B cell (primary cell): ENCODE measurements at regions not wholly inside any gene's neighbourhood (a gene's known extent, or its start where the extent isn't known, plus 50 kb on each side); places are given as distances from the start of the nearest gene placed in this dataset.

Experiments used
- ATAC-seq: fragments of 200-7000 bp; cut with Tn5 transposase; one replicate; pipeline ENCODE4 v1.10.0; 2021; ENCODE audit warnings: low read depth, mild to moderate bottlenecking, moderate number of reproducible peaks, moderate library complexity
- CTCF ChIA-PET: fragments of 350-600 bp; sonication (Branson Sonifier 250); formaldehyde crosslinking; loops from one replicate; lab custom pipeline; 2021; ENCODE audit warnings: antibody characterized with exemption, inconsistent platforms; lab: Charles Lee
- POLR2A ChIA-PET: fragments of 350-600 bp; sonication (Branson Sonifier 250); formaldehyde crosslinking; loops from one replicate; lab custom pipeline; 2021; ENCODE audit warnings: antibody characterized with exemption; lab: Charles Lee
- DNase-seq: peaks from one replicate; pipeline ENCODE4 v3.0.0; 2013
- H2AFZ ChIP-seq: 2 replicates; pipeline ENCODE4 v1.6.1; 2012; ENCODE audit warnings: mild to moderate bottlenecking, low read depth, low read length; ENCODE audit not compliant: insufficient read depth, poor library complexity, severe bottlenecking
- H3K27ac ChIP-seq, 2 donors: 1 replicate in 1 of 2; 2 replicates in 1 of 2; pipeline ENCODE4 v1.5.1; 2012 to 2013; ENCODE audit warnings: low read length in 2 of 2, mild to moderate bottlenecking in 2 of 2, moderate library complexity in 1 of 2
- H3K27me3 ChIP-seq, 4 experiments: fragments of 200-600 bp in 1 of 4; sonication (generic) in 1 of 4; replicated peaks in 1 of 4; 1 replicate in 2 of 4; 2 replicates in 2 of 4; pipeline versions ENCODE4 v1.6.1 to v1.7.0; 2013 to 2016; ENCODE audit warnings: low read length in 3 of 4, mild to moderate bottlenecking in 2 of 4, mixed read lengths in 1 of 4, moderate library complexity in 1 of 4; ENCODE audit not compliant: insufficient read depth in 4 of 4, control insufficient read depth in 3 of 4; ENCODE audit errors: control extremely low read depth in 1 of 4
- H3K36me3 ChIP-seq, 2 experiments: replicated peaks in 1 of 2; 1 replicate in 1 of 2; 2 replicates in 1 of 2; pipeline versions ENCODE4 v1.6.1 to v1.7.1; 2013; ENCODE audit warnings: low read length in 1 of 2; ENCODE audit not compliant: insufficient read depth in 2 of 2, control insufficient read depth in 1 of 2; ENCODE audit errors: control extremely low read depth in 1 of 2, extremely low read depth in 1 of 2
- H3K4me1 ChIP-seq, 2 donors: fragments of 200-600 bp in 1 of 2; sonication (generic) in 1 of 2; 1 replicate in 1 of 2; 2 replicates in 1 of 2; pipeline versions ENCODE4 v1.5.1 to v1.6.1; 2013 to 2017; ENCODE audit warnings: low read length in 2 of 2; ENCODE audit not compliant: control insufficient read depth in 2 of 2, insufficient read depth in 2 of 2
- H3K4me2 ChIP-seq: replicated peaks from 2 replicates; pipeline ENCODE3; 2012; ENCODE audit warnings: mild to moderate bottlenecking, low read depth, low read length; ENCODE audit not compliant: poor library complexity, severe bottlenecking
- H3K4me3 ChIP-seq, 5 experiments: fragments of 200-600 bp in 1 of 5; sonication (generic) in 1 of 5; 1 replicate in 3 of 5; 2 replicates in 2 of 5; pipeline versions ENCODE4 v1.5.1 to v1.7.0; 2011 to 2016; ENCODE audit warnings: low read length in 4 of 5, mild to moderate bottlenecking in 4 of 5, low read depth in 2 of 5, control low read depth in 1 of 5, moderate library complexity in 1 of 5; ENCODE audit not compliant: insufficient read depth in 1 of 5; ENCODE audit errors: control extremely low read depth in 1 of 5, extremely low read depth in 1 of 5
- H3K79me2 ChIP-seq: fragments of 200-600 bp; sonication (generic); one replicate; pipeline ENCODE4 v1.6.0; 2016; ENCODE audit warnings: low read length; ENCODE audit not compliant: control insufficient read depth, insufficient read depth
- H3K9ac ChIP-seq: fragments of 200-600 bp; sonication (generic); 2 replicates; pipeline ENCODE4 v1.6.1; 2017; ENCODE audit warnings: mild to moderate bottlenecking, low read length, moderate library complexity
- H3K9me3 ChIP-seq, 3 donors: one replicate each; pipeline versions ENCODE4 v1.6.1 to v1.7.1; 2013; ENCODE audit warnings: low read length in 2 of 3; ENCODE audit not compliant: control insufficient read depth in 2 of 3, insufficient read depth in 1 of 3; ENCODE audit errors: control extremely low read depth in 1 of 3
- H4K20me1 ChIP-seq: 2 replicates; pipeline ENCODE4 v1.6.0; 2012; ENCODE audit warnings: mild to moderate bottlenecking, low read length; ENCODE audit not compliant: insufficient read depth, control insufficient read depth, poor library complexity, severe bottlenecking
- H3K27ac Mint-ChIP-seq: one replicate; pipeline ENCODE4 v1.8.0; 2021; ENCODE audit warnings: mixed read lengths
- H3K27me3 Mint-ChIP-seq: one replicate; pipeline ENCODE4 v1.8.0; 2021; ENCODE audit warnings: mixed read lengths
- H3K4me1 Mint-ChIP-seq: one replicate; pipeline ENCODE4 v1.8.0; 2021; ENCODE audit warnings: mixed read lengths
- H3K4me3 Mint-ChIP-seq: one replicate; pipeline ENCODE4 v1.8.0; 2021; ENCODE audit warnings: mixed read lengths
- H3K9me3 Mint-ChIP-seq: one replicate; pipeline ENCODE4 v1.8.0; 2022; ENCODE audit warnings: mixed read lengths; ENCODE audit not compliant: insufficient read depth
- CTCF ChIP-seq: fragments of 200-600 bp; IDR thresholded peaks from one replicate; pipeline ENCODE4 v1.8.0; 2022; ENCODE audit warnings: antibody characterized with exemption, mild to moderate bottlenecking
- EZH2 ChIP-seq: IDR thresholded peaks from 2 replicates; pipeline ENCODE4 v1.6.1; 2012; ENCODE audit warnings: borderline replicate concordance, low read depth, mild to moderate bottlenecking, moderate library complexity, low read length; ENCODE audit not compliant: insufficient read depth, poor library complexity, severe bottlenecking
- WGBS: methylation state at CpG from one replicate; pipeline ENCODE4 v1.1.5; 2013; ENCODE audit warnings: missing lambda C conversion rate; ENCODE audit not compliant: insufficient coverage; 5-methylcytosine and 5-hydroxymethylcytosine counted together
- intact Hi-C: fragments of 100-400 bp; cut with micrococcal nuclease; formaldehyde crosslinking; loops from one replicate; pipeline ENCODE4 v1.10.0; 2022

GRCh38 chr5:124906339-124907097 is 160.1 kb upstream of the ZNF608 start:
- no peak for DNase-seq
- no peak for TF ChIP-seq CTCF
- TF ChIP-seq EZH2 = no peak
- WGBS = 18% methylated on average over 4 of the region's 6 CpGs
- no peaks in the 10 kb centered on the region for H4K20me1 ChIP-seq
- peaks cover 22 to 27% of the 10 kb centered on the region in 2 donors for H3K4me1 ChIP-seq
- no peaks in the 10 kb centered on the region for H3K9me3 ChIP-seq
- H3K27me3 ChIP-seq = no peaks in the 10 kb centered on the region
- H3K4me3 Mint-ChIP-seq = no peak overlapping the region
- POLR2A ChIA-PET = no interaction called here
- no peak overlapping the region for H3K4me3 ChIP-seq
- no peaks in the 10 kb centered on the region for H3K79me2 ChIP-seq
- ATAC-seq = no peak
- intact Hi-C loops = loop anchor here (10.0 kb wide), 1 partner anchor 852 kb away; no protein-coding TSS in a partner anchor
- no peaks in the 10 kb centered on the region for H3K27me3 Mint-ChIP-seq
- H3K4me2 ChIP-seq = no peak overlapping the region
- H3K27ac ChIP-seq = no peak overlapping the region
- H3K4me1 Mint-ChIP-seq = peaks cover 37% of the 10 kb centered on the region
- CTCF ChIA-PET = no interaction called here
- H3K9ac ChIP-seq = no peak overlapping the region
- no peak overlapping the region for H2AFZ ChIP-seq
- no peaks in the 10 kb centered on the region for H3K36me3 ChIP-seq
- H3K9me3 Mint-ChIP-seq = no peaks in the 10 kb centered on the region
- H3K27ac Mint-ChIP-seq = no peak overlapping the region

GRCh38 chr5:124907098-124907644 is 160.7 kb upstream of the ZNF608 start:
- Histone ChIP-seq H3K4me1 (peaks cover 17 to 21% of the 10 kb centered on the region in 2 donors), H3K9me3 (no peaks in the 10 kb centered on the region), H4K20me1 (no peaks in the 10 kb centered on the region), H3K9ac (no peak overlapping the region), H3K27ac (no peak overlapping the region), H3K27me3 (no peaks in the 10 kb centered on the region), H3K4me3 (no peak overlapping the region), H3K36me3 (no peaks in the 10 kb centered on the region), H2AFZ (no peak overlapping the region), H3K4me2 (no peak overlapping the region), H3K79me2 (no peaks in the 10 kb centered on the region)
- H3K9me3 Mint-ChIP-seq = no peaks in the 10 kb centered on the region
- no peak for ATAC-seq
- POLR2A ChIA-PET = no interaction called here
- 95% methylated on average over 6 of the region's 12 CpGs for whole genome bisulfite sequencing
- peaks cover 34% of the 10 kb centered on the region for H3K4me1 Mint-ChIP-seq
- H3K27ac Mint-ChIP-seq = no peak overlapping the region
- CTCF ChIA-PET = no interaction called here
- H3K4me3 Mint-ChIP-seq = no peak overlapping the region
- intact Hi-C loops = loop anchor here (10.0 kb wide), 1 partner anchor 852 kb away; no protein-coding TSS in a partner anchor
- TF ChIP-seq CTCF (no peak), EZH2 (no peak)
- DNase-seq = no peak
- H3K27me3 Mint-ChIP-seq = no peaks in the 10 kb centered on the region
